ENCODE measurements at regions not wholly inside any gene's neighbourhood (a gene's known extent, or its start where the extent isn't known, plus 50 kb on each side); places are given as distances from the start of the nearest gene placed in this dataset.

- ATAC-seq (no peak), DNase-seq (no peak)
- Histone ChIP-seq H3K27ac (ENCODE audit: low read length) (no peak overlapping the region), H3K9me3 (ENCODE audit: control insufficient read depth, insufficient read depth, low read length) (no peaks in the 10 kb centered on the region), H3K27me3 (ENCODE audit: control insufficient read depth, insufficient read depth, low read length) (no peaks in the 10 kb centered on the region), H3K36me3 (ENCODE audit: control insufficient read depth, insufficient read depth, low read length) (no peaks in the 10 kb centered on the region), H3K4me3 (ENCODE audit: low read length) (no peak overlapping the region), H3K4me1 (ENCODE audit: control insufficient read depth, insufficient read depth, low read length) (no peaks in the 10 kb centered on the region)
- H3K4me3 Mint-ChIP-seq = no peak overlapping the region
- no peaks in the 10 kb centered on the region for H3K27me3 Mint-ChIP-seq (ENCODE audit: low read depth in 2 of 2)
- H3K36me3 Mint-ChIP-seq = peaks cover 10% of the 10 kb centered on the region
- H3K4me1 Mint-ChIP-seq = no peaks in the 10 kb centered on the region
- WGBS (ENCODE audit: insufficient coverage) = no CpG with 5 or more reads among the region's 2 CpGs
- intact Hi-C loops (cut with micrococcal nuclease) = no loop called here
- no peak overlapping the region for H3K27ac Mint-ChIP-seq
- TF ChIP-seq CTCF (IDR thresholded peaks at IDR 0.05) = no peak
- H3K9me3 Mint-ChIP-seq = peaks cover 7 to 15% of the 10 kb centered on the region in 2 donors
Observed at GRCh38 chr9:12060067-12060466, 633.1 kb upstream of the TYRP1 start.

GRCh38 chr9:12060811-12061210 lies 632.4 kb upstream of the TYRP1 start:
- Histone ChIP-seq H3K27ac (ENCODE audit: low read length) (no peak overlapping the region), H3K27me3 (ENCODE audit: control insufficient read depth, insufficient read depth, low read length) (no peaks in the 10 kb centered on the region), H3K36me3 (ENCODE audit: control insufficient read depth, insufficient read depth, low read length) (no peaks in the 10 kb centered on the region), H3K4me1 (ENCODE audit: control insufficient read depth, insufficient read depth, low read length) (no peaks in the 10 kb centered on the region), H3K4me3 (ENCODE audit: low read length) (no peak overlapping the region), H3K9me3 (ENCODE audit: control insufficient read depth, insufficient read depth, low read length) (no peaks in the 10 kb centered on the region)
- no peak for DNase-seq
- Mint-ChIP-seq H3K9me3 (peaks cover 7 to 13% of the 10 kb centered on the region in 2 donors), H3K36me3 (peaks cover 9% of the 10 kb centered on the region), H3K4me3 (no peak overlapping the region), H3K4me1 (no peaks in the 10 kb centered on the region), H3K27ac (no peak overlapping the region), H3K27me3 (ENCODE audit: low read depth in 2 of 2) (no peaks in the 10 kb centered on the region)
- WGBS (ENCODE audit: insufficient coverage) = no CpG with 5 or more reads among the region's 2 CpGs
- ATAC-seq = no peak
- TF ChIP-seq CTCF (IDR thresholded peaks at IDR 0.05) = no peak
- intact Hi-C loops (cut with micrococcal nuclease) = no loop called here

- no peaks in the 10 kb centered on the region for H3K27me3 Mint-ChIP-seq (ENCODE audit: low read depth in 2 of 2)
- H3K9me3 ChIP-seq (ENCODE audit: control insufficient read depth, insufficient read depth, low read length) = peaks cover 8% of the 10 kb centered on the region
- H3K4me3 Mint-ChIP-seq = no peak overlapping the region
- no peaks in the 10 kb centered on the region for H3K4me1 ChIP-seq (ENCODE audit: control insufficient read depth, insufficient read depth, low read length)
- DNase-seq (no peak), ATAC-seq (no peak)
- no peaks in the 10 kb centered on the region for H3K27me3 ChIP-seq (ENCODE audit: control insufficient read depth, insufficient read depth, low read length)
- H3K4me3 ChIP-seq (ENCODE audit: low read length) = no peak overlapping the region
- H3K4me1 Mint-ChIP-seq = no peaks in the 10 kb centered on the region
- H3K36me3 ChIP-seq (ENCODE audit: control insufficient read depth, insufficient read depth, low read length) = no peaks in the 10 kb centered on the region
- WGBS (ENCODE audit: insufficient coverage) = 20% methylated on average over 2 of the region's 3 CpGs
- H3K36me3 Mint-ChIP-seq = peaks cover 9% of the 10 kb centered on the region
- no peak for TF ChIP-seq CTCF (IDR thresholded peaks at IDR 0.05)
- peaks cover 4 to 7% of the 10 kb centered on the region in 2 donors for H3K9me3 Mint-ChIP-seq
- intact Hi-C loops (cut with micrococcal nuclease) = no loop called here
- no peak overlapping the region for H3K27ac Mint-ChIP-seq
- H3K27ac ChIP-seq (ENCODE audit: low read length) = no peak overlapping the region
Observed at GRCh38 chr9:12065050-12065449, 628.1 kb upstream of the TYRP1 start.

- Mint-ChIP-seq H3K27me3 (ENCODE audit: low read depth in 2 of 2) (no peaks in the 10 kb centered on the region), H3K4me1 (no peaks in the 10 kb centered on the region), H3K4me3 (no peak overlapping the region), H3K9me3 (peaks cover 4 to 7% of the 10 kb centered on the region in 2 donors), H3K36me3 (peaks cover 9% of the 10 kb centered on the region), H3K27ac (no peak overlapping the region)
- no peak overlapping the region for H3K27ac ChIP-seq (ENCODE audit: low read length)
- no peak for ATAC-seq
- no peaks in the 10 kb centered on the region for H3K27me3 ChIP-seq (ENCODE audit: control insufficient read depth, insufficient read depth, low read length)
- intact Hi-C loops (cut with micrococcal nuclease) = no loop called here
- H3K9me3 ChIP-seq (ENCODE audit: control insufficient read depth, insufficient read depth, low read length) = peaks cover 8% of the 10 kb centered on the region
- WGBS (ENCODE audit: insufficient coverage) = 90% methylated on average over 3 of the region's 3 CpGs
- no peaks in the 10 kb centered on the region for H3K4me1 ChIP-seq (ENCODE audit: control insufficient read depth, insufficient read depth, low read length)
- no peak for DNase-seq
- no peak for TF ChIP-seq CTCF (IDR thresholded peaks at IDR 0.05)
- H3K36me3 ChIP-seq (ENCODE audit: control insufficient read depth, insufficient read depth, low read length) = no peaks in the 10 kb centered on the region
- H3K4me3 ChIP-seq (ENCODE audit: low read length) = no peak overlapping the region
Observed at GRCh38 chr9:12065686-12066085, 627.5 kb upstream of the TYRP1 start.
